Adipocyte (in vitro differentiated cells): ENCODE measurements at regions not wholly inside any gene's neighbourhood (a gene's known extent, or its start where the extent isn't known, plus 50 kb on each side); places are given as distances from the start of the nearest gene placed in this dataset.

Source experiments
- DNase-seq: peaks from one replicate; pipeline ENCODE4 v3.0.0-alpha.2; 2015; ENCODE audit warnings: low read depth
- H3K27me3 ChIP-seq: replicated peaks from 2 replicates; pipeline ENCODE4 v1.7.0; 2013; ENCODE audit warnings: mild to moderate bottlenecking, low read length, moderate library complexity; ENCODE audit not compliant: control insufficient read depth, insufficient read depth
- H3K36me3 ChIP-seq: 2 replicates; pipeline ENCODE4 v1.7.0; 2013; ENCODE audit warnings: low read length, mild to moderate bottlenecking, moderate library complexity; ENCODE audit not compliant: control insufficient read depth, insufficient read depth, severe bottlenecking
- H3K4me1 ChIP-seq: 2 replicates; pipeline ENCODE4 v1.7.0; 2013; ENCODE audit warnings: mild to moderate bottlenecking, low read length, moderate library complexity; ENCODE audit not compliant: control insufficient read depth, insufficient read depth
- H3K4me3 ChIP-seq: 2 replicates; pipeline ENCODE4 v1.7.0; 2013; ENCODE audit warnings: mild to moderate bottlenecking, low read length, moderate library complexity
- H3K9ac ChIP-seq: 2 replicates; pipeline ENCODE4 v1.7.0; 2013; ENCODE audit warnings: mild to moderate bottlenecking, low read length, moderate library complexity
- H3K9me3 ChIP-seq: 2 replicates; pipeline ENCODE4 v1.7.0; 2013; ENCODE audit warnings: mild to moderate bottlenecking, low read length, moderate library complexity; ENCODE audit not compliant: control insufficient read depth

- Histone ChIP-seq H3K36me3 (no peaks in the 10 kb centered on the region), H3K4me1 (no peaks in the 10 kb centered on the region), H3K9me3 (no peaks in the 10 kb centered on the region), H3K27me3 (no peaks in the 10 kb centered on the region), H3K4me3 (no peak overlapping the region), H3K9ac (no peak overlapping the region)
- no peak for DNase-seq
These were observed 102.1 kb downstream of the CRPPA start for GRCh38 chr7:16318989-16319915.

GRCh38 chr7:16318463-16318862 is 102.9 kb downstream of the CRPPA start:
- no peaks in the 10 kb centered on the region for H3K36me3 ChIP-seq
- no peaks in the 10 kb centered on the region for H3K9me3 ChIP-seq
- no peaks in the 10 kb centered on the region for H3K27me3 ChIP-seq
- no peaks in the 10 kb centered on the region for H3K4me1 ChIP-seq
- DNase-seq = no peak
- H3K4me3 ChIP-seq = no peak overlapping the region
- H3K9ac ChIP-seq = no peak overlapping the region

GRCh38 chr7:16317406-16317805 is 103.9 kb downstream of the CRPPA start:
- Histone ChIP-seq H3K9me3 (no peaks in the 10 kb centered on the region), H3K27me3 (no peaks in the 10 kb centered on the region), H3K9ac (no peak overlapping the region), H3K4me3 (no peak overlapping the region), H3K4me1 (no peaks in the 10 kb centered on the region), H3K36me3 (no peaks in the 10 kb centered on the region)
- no peak for DNase-seq

- Histone ChIP-seq H3K27me3 (no peaks in the 10 kb centered on the region), H3K9me3 (no peaks in the 10 kb centered on the region), H3K36me3 (no peaks in the 10 kb centered on the region), H3K9ac (peak overlapping the region; percentile 31), H3K4me3 (peak overlapping the region; percentile 72), H3K4me1 (no peaks in the 10 kb centered on the region)
- DNase-seq = peak; percentile 27
These were observed 106.1 kb downstream of the CRPPA start for GRCh38 chr7:16315280-16315679.

GRCh38 chr7:16309129-16309528 is 112.2 kb downstream of the CRPPA start:
- Histone ChIP-seq H3K9me3 (no peaks in the 10 kb centered on the region), H3K36me3 (no peaks in the 10 kb centered on the region), H3K9ac (no peak overlapping the region), H3K4me3 (no peak overlapping the region), H3K27me3 (no peaks in the 10 kb centered on the region), H3K4me1 (no peaks in the 10 kb centered on the region)
- no peak for DNase-seq

- Histone ChIP-seq H3K27me3 (no peaks in the 10 kb centered on the region), H3K4me3 (no peak overlapping the region), H3K9me3 (no peaks in the 10 kb centered on the region), H3K36me3 (no peaks in the 10 kb centered on the region), H3K9ac (no peak overlapping the region), H3K4me1 (no peaks in the 10 kb centered on the region)
- no peak for DNase-seq
These were observed 120.0 kb downstream of the CRPPA start for GRCh38 chr7:16301291-16301690.

- no peaks in the 10 kb centered on the region for H3K27me3 ChIP-seq
- H3K4me1 ChIP-seq = no peaks in the 10 kb centered on the region
- no peaks in the 10 kb centered on the region for H3K36me3 ChIP-seq
- no peak overlapping the region for H3K9ac ChIP-seq
- H3K4me3 ChIP-seq = no peak overlapping the region
- DNase-seq = no peak
- no peaks in the 10 kb centered on the region for H3K9me3 ChIP-seq
These were observed 120.9 kb downstream of the CRPPA start for GRCh38 chr7:16300361-16300895.

GRCh38 chr7:16299853-16300252 is 121.5 kb downstream of the CRPPA start:
- no peak overlapping the region for H3K4me3 ChIP-seq
- H3K9me3 ChIP-seq = no peaks in the 10 kb centered on the region
- no peaks in the 10 kb centered on the region for H3K27me3 ChIP-seq
- no peaks in the 10 kb centered on the region for H3K36me3 ChIP-seq
- H3K4me1 ChIP-seq = no peaks in the 10 kb centered on the region
- no peak for DNase-seq
- no peak overlapping the region for H3K9ac ChIP-seq

- Histone ChIP-seq H3K4me3 (no peak overlapping the region), H3K9me3 (no peaks in the 10 kb centered on the region), H3K36me3 (no peaks in the 10 kb centered on the region), H3K27me3 (no peaks in the 10 kb centered on the region), H3K9ac (no peak overlapping the region), H3K4me1 (no peaks in the 10 kb centered on the region)
- DNase-seq = no peak
These were observed 123.1 kb downstream of the CRPPA start for GRCh38 chr7:16298221-16298620.

- peak; percentile 39 for DNase-seq
- Histone ChIP-seq H3K36me3 (no peaks in the 10 kb centered on the region), H3K4me1 (no peaks in the 10 kb centered on the region), H3K9me3 (no peaks in the 10 kb centered on the region), H3K4me3 (no peak overlapping the region), H3K9ac (no peak overlapping the region), H3K27me3 (no peaks in the 10 kb centered on the region)
These were observed 125.8 kb downstream of the CRPPA start for GRCh38 chr7:16295558-16295957.

- Histone ChIP-seq H3K9ac (no peak overlapping the region), H3K4me1 (no peaks in the 10 kb centered on the region), H3K36me3 (no peaks in the 10 kb centered on the region), H3K27me3 (no peaks in the 10 kb centered on the region), H3K9me3 (no peaks in the 10 kb centered on the region), H3K4me3 (no peak overlapping the region)
- peak; percentile 20 for DNase-seq
These were observed 127.5 kb downstream of the CRPPA start for GRCh38 chr7:16293669-16294425.
